HCT116 (cell line): ENCODE measurements at regions not wholly inside any gene's neighbourhood (a gene's known extent, or its start where the extent isn't known, plus 50 kb on each side); places are given as distances from the start of the nearest gene placed in this dataset.

ENCODE experiments used
- ATAC-seq: fragments of 200-7000 bp; cut with Tn5 transposase; 2 replicates; pipeline ENCODE4 v1.9.1; 2020; ENCODE audit warnings: mild to moderate bottlenecking, moderate library complexity
- BruUV-seq: library from RNA; stranded (reverse); fragments of 400-500 nt; replicated peaks from 2 replicates; lab custom pipeline; 2021; lab: Mats Ljungman, UMichigan
- CTCF ChIA-PET: fragments of 300-600 bp; sonication (Branson Sonifier 250); formaldehyde crosslinking; loops from one replicate; lab custom pipeline; 2021; ENCODE audit warnings: antibody characterized with exemption; lab: Charles Lee
- POLR2A ChIA-PET: fragments of 300-600, 350-600 bp; sonication (Branson Sonifier 250); formaldehyde crosslinking; loops from one replicate; lab custom pipeline; 2021; ENCODE audit warnings: antibody characterized with exemption; lab: Charles Lee
- RAD21 ChIA-PET, 2 experiments: fragments of 300-600 bp; sonication (Branson Sonifier 250); formaldehyde crosslinking; loops; one replicate each; lab custom pipeline; 2023; ENCODE audit warnings: low total read pairs in 2 of 2; ENCODE audit not compliant: uncharacterized antibody in 2 of 2, unreplicated experiment in 2 of 2, low non-redundant PET in 1 of 2; lab: Charles Lee
- DNase-seq: peaks from one replicate; pipeline ENCODE4 v3.0.0-alpha.2; 2010; ENCODE audit warnings: low read depth, low spot score
- H2AFZ ChIP-seq: fragments of 200-600 bp; shearing (Covaris generic), sonication (generic); 2 replicates; pipeline ENCODE4 v1.6.1; 2017; ENCODE audit warnings: low read depth, mixed run types, mixed read lengths, antibody characterized with exemption, low read length; ENCODE audit not compliant: poor library complexity, severe bottlenecking
- H3K27ac ChIP-seq: 2 replicates; pipeline ENCODE4 v1.5.1; 2012; ENCODE audit warnings: low read depth, low read length
- H3K27me3 ChIP-seq: fragments of 200-600 bp; sonication (generic); 2 replicates; pipeline ENCODE4 v1.6.1; 2016; ENCODE audit warnings: mixed run types, low read length, mixed read lengths; ENCODE audit not compliant: insufficient read depth
- H3K36me3 ChIP-seq, 2 experiments: fragments of 200-500 bp in 1 of 2; fragments of 200-600 bp in 1 of 2; sonication (Bioruptor generic) in 1 of 2; sonication (generic) in 1 of 2; 2 replicates each; pipeline versions ENCODE4 v1.5.1 to v1.6.1; 2014 to 2016; ENCODE audit warnings: low read length in 2 of 2, inconsistent platforms in 1 of 2, mixed read lengths in 1 of 2, mixed run types in 1 of 2; ENCODE audit not compliant: insufficient read depth in 2 of 2, control insufficient read depth in 1 of 2
- H3K4me1 ChIP-seq, 2 experiments: fragments of 200-600 bp in 1 of 2; sonication (generic) in 1 of 2; 2 replicates each; pipeline versions ENCODE4 v1.5.1 to v1.6.1; 2012 to 2017; ENCODE audit warnings: low read length in 2 of 2, inconsistent platforms in 1 of 2, mild to moderate bottlenecking in 1 of 2, mixed read lengths in 1 of 2, mixed run types in 1 of 2, moderate library complexity in 1 of 2; ENCODE audit not compliant: insufficient read depth in 2 of 2, control insufficient read depth in 1 of 2
- H3K4me2 ChIP-seq: fragments of 200-600 bp; sonication (generic); 2 replicates; pipeline ENCODE4 v1.6.1; 2017; ENCODE audit warnings: mixed run types, low read length, mixed read lengths
- H3K4me3 ChIP-seq, 2 experiments: fragments of 200-600 bp in 1 of 2; sonication (generic) in 1 of 2; replicated peaks in 1 of 2; 2 replicates each; pipeline ENCODE4 v1.5.1; 2011 to 2016; ENCODE audit warnings: low read length in 2 of 2, control low read depth in 1 of 2, low read depth in 1 of 2, mild to moderate bottlenecking in 1 of 2, mixed read lengths in 1 of 2, mixed run types in 1 of 2
- H3K79me2 ChIP-seq: fragments of 200-600 bp; sonication (generic); 2 replicates; pipeline ENCODE4 v1.6.1; 2017; ENCODE audit warnings: mild to moderate bottlenecking, mixed run types, low read length, moderate library complexity, mixed read lengths; ENCODE audit not compliant: insufficient read depth
- H3K9ac ChIP-seq: fragments of 200-600 bp; sonication (generic); 2 replicates; pipeline ENCODE4 v1.6.1; 2016; ENCODE audit warnings: low read length, mixed read lengths
- H3K9me2 ChIP-seq: fragments of 200-600 bp; sonication (generic), shearing (Covaris generic); 2 replicates; pipeline ENCODE4 v1.6.1; 2017; ENCODE audit warnings: mixed run types, mild to moderate bottlenecking, moderate library complexity; ENCODE audit not compliant: insufficient read depth
- H3K9me3 ChIP-seq, 2 experiments: fragments of 200-500 bp in 1 of 2; fragments of 200-600 bp in 1 of 2; sonication (Bioruptor generic) in 1 of 2; sonication (generic) in 1 of 2; 2 replicates each; pipeline ENCODE4 v1.6.1; 2014 to 2017; ENCODE audit warnings: low read length in 2 of 2, mixed read lengths in 2 of 2, inconsistent platforms in 1 of 2, low read depth in 1 of 2, mild to moderate bottlenecking in 1 of 2, mixed run types in 1 of 2, moderate library complexity in 1 of 2; ENCODE audit not compliant: control insufficient read depth in 1 of 2, insufficient read depth in 1 of 2
- H4K20me1 ChIP-seq: fragments of 200-600 bp; sonication (generic), shearing (Covaris generic); 2 replicates; pipeline ENCODE4 v1.6.1; 2017; ENCODE audit warnings: mixed run types, mild to moderate bottlenecking, moderate library complexity; ENCODE audit not compliant: insufficient read depth
- ATF3 ChIP-seq: IDR thresholded peaks from 2 replicates; pipeline ENCODE4 v1.6.1; 2012
- CBX3 ChIP-seq: IDR thresholded peaks from 2 replicates; pipeline ENCODE4 v1.6.1; 2012; ENCODE audit warnings: low read depth
- CEBPB ChIP-seq: IDR thresholded peaks from 2 replicates; pipeline ENCODE4 v1.6.1; 2012; ENCODE audit warnings: low read depth
- CTCF ChIP-seq, 3 experiments: fragments of 200-600 bp in 1 of 3; sonication (generic) in 1 of 3; IDR thresholded peaks in 2 of 3; conservative IDR thresholded peaks in 1 of 3; 2 replicates each; pipeline ENCODE4 v1.5.1; 2012 to 2017; ENCODE audit warnings: low read depth in 2 of 3, low read length in 2 of 3, antibody characterized with exemption in 1 of 3, borderline replicate concordance in 1 of 3, control low read depth in 1 of 3, mild to moderate bottlenecking in 1 of 3, mixed read lengths in 1 of 3, mixed run types in 1 of 3, moderate library complexity in 1 of 3; ENCODE audit not compliant: insufficient read depth in 1 of 3
- EGR1 ChIP-seq: IDR thresholded peaks from 2 replicates; pipeline ENCODE4 v1.6.1; 2012; ENCODE audit warnings: low read depth
- ELF1 ChIP-seq: IDR thresholded peaks from 2 replicates; pipeline ENCODE4 v1.6.1; 2012; ENCODE audit warnings: low read depth, borderline replicate concordance
- EZH2phosphoT487 ChIP-seq: fragments of 200-600 bp; IDR thresholded peaks from 2 replicates; pipeline ENCODE4 v1.6.1; 2018; ENCODE audit warnings: antibody characterized with exemption, borderline replicate concordance
- FOSL1 ChIP-seq: IDR thresholded peaks from 2 replicates; pipeline ENCODE4 v1.6.1; 2012; ENCODE audit warnings: low read depth
- POLR2AphosphoS5 ChIP-seq: IDR thresholded peaks from 2 replicates; pipeline ENCODE4 v1.6.1; 2011; ENCODE audit warnings: mild to moderate bottlenecking, low read depth, low read length, moderate library complexity
- RAD21 ChIP-seq: IDR thresholded peaks from 2 replicates; pipeline ENCODE4 v1.6.1; 2012; ENCODE audit warnings: low read depth, mild to moderate bottlenecking
- REST ChIP-seq: IDR thresholded peaks from 2 replicates; pipeline ENCODE4 v1.6.1; 2012; ENCODE audit warnings: low read depth
- SP1 ChIP-seq: IDR thresholded peaks from 2 replicates; pipeline ENCODE4 v1.6.1; 2012; ENCODE audit warnings: low read depth
- SRF ChIP-seq: IDR thresholded peaks from 2 replicates; pipeline ENCODE4 v1.6.1; 2012; ENCODE audit warnings: low read depth
- TCF7L2 ChIP-seq: IDR thresholded peaks from 2 replicates; pipeline ENCODE4 v1.7.0; 2011; ENCODE audit warnings: borderline replicate concordance, inconsistent platforms; ENCODE audit not compliant: insufficient read depth, insufficient read length; ENCODE audit errors: extremely low read depth
- YY1 ChIP-seq: IDR thresholded peaks from 2 replicates; pipeline ENCODE4 v1.6.1; 2011; ENCODE audit warnings: low read length, low read depth, moderate library complexity, mild to moderate bottlenecking; ENCODE audit not compliant: insufficient replicate concordance; ENCODE audit errors: extremely low read depth
- ZFX ChIP-seq: fragments of 450-650 bp; IDR thresholded peaks from 2 replicates; pipeline ENCODE4 v1.6.1; 2017
- intact Hi-C: fragments of 100-400 bp; cut with micrococcal nuclease; formaldehyde crosslinking; loops from 2 replicates; pipeline ENCODE4 v1.10.0; 2022
- TF ChIP-seq, protein P1 (sequence below): IDR thresholded peaks from 2 replicates; pipeline ENCODE4 v1.6.1; 2011; ENCODE audit warnings: mild to moderate bottlenecking, low read length, moderate library complexity; ENCODE audit not compliant: insufficient replicate concordance; ENCODE audit errors: extremely low read depth
- TF ChIP-seq, protein P2 (sequence below): IDR thresholded peaks from 2 replicates; pipeline ENCODE4 v1.6.1; 2012

GRCh38 chrY:12348181-12348580, 352.9 kb upstream of the USP9Y start:
- no TSS peak for BruUV-seq
- ChIA-PET POLR2A (no interaction called here), CTCF (no interaction called here), RAD21 (no interaction called here)
- Histone ChIP-seq H3K27me3 (no peaks in the 10 kb centered on the region), H3K9ac (no peak overlapping the region), H3K79me2 (no peaks in the 10 kb centered on the region), H3K9me3 (no peaks in the 10 kb centered on the region)
- intact Hi-C loops, result no loop called here
- no peak for TF ChIP-seq EZH2phosphoT487
- no peak for TF ChIP-seq EGR1
- no peak for TF ChIP-seq YY1
- no peak for TF ChIP-seq CEBPB
- TF ChIP-seq POLR2AphosphoS5, result no peak
- no peak for TF ChIP-seq SRF
- TF ChIP-seq, protein P1, sequence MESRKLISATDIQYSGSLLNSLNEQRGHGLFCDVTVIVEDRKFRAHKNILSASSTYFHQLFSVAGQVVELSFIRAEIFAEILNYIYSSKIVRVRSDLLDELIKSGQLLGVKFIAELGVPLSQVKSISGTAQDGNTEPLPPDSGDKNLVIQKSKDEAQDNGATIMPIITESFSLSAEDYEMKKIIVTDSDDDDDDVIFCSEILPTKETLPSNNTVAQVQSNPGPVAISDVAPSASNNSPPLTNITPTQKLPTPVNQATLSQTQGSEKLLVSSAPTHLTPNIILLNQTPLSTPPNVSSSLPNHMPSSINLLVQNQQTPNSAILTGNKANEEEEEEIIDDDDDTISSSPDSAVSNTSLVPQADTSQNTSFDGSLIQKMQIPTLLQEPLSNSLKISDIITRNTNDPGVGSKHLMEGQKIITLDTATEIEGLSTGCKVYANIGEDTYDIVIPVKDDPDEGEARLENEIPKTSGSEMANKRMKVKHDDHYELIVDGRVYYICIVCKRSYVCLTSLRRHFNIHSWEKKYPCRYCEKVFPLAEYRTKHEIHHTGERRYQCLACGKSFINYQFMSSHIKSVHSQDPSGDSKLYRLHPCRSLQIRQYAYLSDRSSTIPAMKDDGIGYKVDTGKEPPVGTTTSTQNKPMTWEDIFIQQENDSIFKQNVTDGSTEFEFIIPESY, result no peak
- TF ChIP-seq CBX3, result no peak
- no peak for TF ChIP-seq CTCF (IDR thresholded peaks at IDR 0.05 in 2 of 3, conservative IDR thresholded peaks at IDR 0.05 in 1 of 3; ENCODE audit: borderline replicate concordance in 1 of 3, insufficient read depth in 1 of 3, low read depth in 2 of 3, low read length in 2 of 3)
- no peak for TF ChIP-seq TCF7L2
- TF ChIP-seq ATF3, result no peak
- TF ChIP-seq ELF1, result no peak
- TF ChIP-seq RAD21, result no peak
- TF ChIP-seq FOSL1, result no peak
- TF ChIP-seq, protein P2, sequence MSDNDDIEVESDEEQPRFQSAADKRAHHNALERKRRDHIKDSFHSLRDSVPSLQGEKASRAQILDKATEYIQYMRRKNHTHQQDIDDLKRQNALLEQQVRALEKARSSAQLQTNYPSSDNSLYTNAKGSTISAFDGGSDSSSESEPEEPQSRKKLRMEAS, result no peak
- no peak for TF ChIP-seq ZFX
- TF ChIP-seq REST, result no peak
- no peak for TF ChIP-seq SP1
- TF ChIP-seq, all 23 proteins: peak for 0
- H4K20me1 ChIP-seq, result no peaks in the 10 kb centered on the region
- no peaks in the 10 kb centered on the region for H3K9me2 ChIP-seq
- no peaks in the 10 kb centered on the region for H3K4me1 ChIP-seq
- no peak overlapping the region for H3K4me3 ChIP-seq
- no peaks in the 10 kb centered on the region for H3K36me3 ChIP-seq
- H2AFZ ChIP-seq, result no peak overlapping the region
- H3K4me2 ChIP-seq, result no peak overlapping the region
- no peak overlapping the region for H3K27ac ChIP-seq
- ATAC-seq (no peak), DNase-seq (no peak)
